SU-DHL-6 (cell line): ENCODE measurements at regions not wholly inside any gene's neighbourhood (a gene's known extent, or its start where the extent isn't known, plus 50 kb on each side); places are given as distances from the start of the nearest gene placed in this dataset.

Experiments used
- H2AFZ ChIP-seq: fragments of 200-600 bp; sonication (generic); 2 replicates; pipeline ENCODE4 v1.6.1; 2014; ENCODE audit warnings: low read depth, mild to moderate bottlenecking, moderate library complexity, mixed read lengths, antibody characterized with exemption, low read length; ENCODE audit not compliant: severe bottlenecking
- H3F3A ChIP-seq: fragments of 200-600 bp; shearing (Covaris generic); 2 replicates; pipeline ENCODE4 v1.6.0; 2016; ENCODE audit warnings: antibody characterized with exemption, mild to moderate bottlenecking; ENCODE audit not compliant: insufficient read depth
- H3K27ac ChIP-seq: fragments of 200-600 bp; sonication (generic); 2 replicates; pipeline ENCODE4 v1.5.1; 2016; ENCODE audit warnings: low read depth, mild to moderate bottlenecking, low read length, moderate library complexity, mixed read lengths
- H3K27me3 ChIP-seq: fragments of 200-600 bp; sonication (generic), shearing (Covaris generic); 2 replicates; pipeline ENCODE4 v1.6.0; 2014; ENCODE audit warnings: mild to moderate bottlenecking, low read length
- H3K36me3 ChIP-seq: fragments of 200-600 bp; sonication (generic); 2 replicates; pipeline ENCODE4 v1.6.1; 2014; ENCODE audit warnings: mild to moderate bottlenecking, low read length, mixed read lengths
- H3K4me2 ChIP-seq: fragments of 300-600, 200-600 bp; shearing (Covaris generic), sonication (generic); 2 replicates; pipeline ENCODE4 v1.6.0; 2014; ENCODE audit warnings: low read length, low read depth, mild to moderate bottlenecking; ENCODE audit not compliant: poor library complexity, severe bottlenecking
- H3K4me3 ChIP-seq: fragments of 200-600 bp; sonication (generic); 2 replicates; pipeline ENCODE4 v1.5.1; 2014; ENCODE audit warnings: antibody characterized with exemption, low read length, mild to moderate bottlenecking, mixed read lengths; ENCODE audit not compliant: insufficient read depth, poor library complexity, severe bottlenecking
- H3K79me2 ChIP-seq: fragments of 200-600 bp; sonication (generic); 2 replicates; pipeline ENCODE4 v1.6.1; 2014; ENCODE audit warnings: mild to moderate bottlenecking, low read length, moderate library complexity; ENCODE audit not compliant: insufficient read depth
- H3K9ac ChIP-seq: fragments of 200-600 bp; sonication (generic); 2 replicates; pipeline ENCODE4 v1.7.0; 2014; ENCODE audit warnings: mild to moderate bottlenecking, low read length
- H3K9me2 ChIP-seq: fragments of 200-600 bp; sonication (generic); replicated peaks from 2 replicates; pipeline ENCODE4 v1.6.1; 2014; ENCODE audit warnings: low read length; ENCODE audit not compliant: insufficient read depth
- H3K9me3 ChIP-seq: fragments of 200-600 bp; sonication (generic); 2 replicates; pipeline ENCODE4 v1.6.1; 2014; ENCODE audit warnings: low read length, mixed read lengths; ENCODE audit not compliant: insufficient read depth
- H4K20me1 ChIP-seq: fragments of 200-600 bp; sonication (generic); 2 replicates; pipeline ENCODE4 v1.6.1; 2014; ENCODE audit warnings: low read depth, mild to moderate bottlenecking, antibody characterized with exemption, low read length, moderate library complexity, mixed read lengths
- EZH2phosphoT487 ChIP-seq: fragments of 200-600 bp; sonication (generic), shearing (Covaris generic); conservative IDR thresholded peaks from 2 replicates; pipeline ENCODE4 v1.6.1; 2018; ENCODE audit warnings: mild to moderate bottlenecking, antibody characterized with exemption, low read length, moderate library complexity, mixed read lengths
- TF ChIP-seq, protein P1 (sequence below): fragments of 200-600 bp; sonication (generic); IDR thresholded peaks from one replicate; pipeline ENCODE4 v1.5.1; 2017; ENCODE audit warnings: antibody characterized with exemption, mild to moderate bottlenecking, low read length, moderate library complexity; ENCODE audit not compliant: insufficient read depth, poor library complexity, severe bottlenecking

DNA sequence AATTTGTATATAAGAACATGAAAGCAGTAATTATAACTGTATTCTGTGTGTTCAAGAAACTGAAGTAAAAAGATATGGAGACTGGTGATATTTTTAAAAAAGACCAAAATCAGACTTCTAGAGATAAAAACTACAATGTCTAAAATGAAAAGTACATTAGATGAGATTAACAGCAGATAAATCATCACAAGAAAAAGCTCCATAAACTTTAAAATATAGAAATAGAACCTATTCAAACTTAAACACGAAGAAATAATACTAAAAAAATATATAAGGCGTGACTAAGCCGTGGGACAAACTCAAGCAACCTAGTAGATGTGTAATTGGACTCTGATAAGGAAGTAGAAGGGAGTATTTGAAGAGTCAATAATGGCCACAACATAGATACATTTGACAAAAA is 189.1 kb upstream of the ZMIZ1 start:
- TF ChIP-seq EZH2phosphoT487 = no peak
- TF ChIP-seq, protein P1, sequence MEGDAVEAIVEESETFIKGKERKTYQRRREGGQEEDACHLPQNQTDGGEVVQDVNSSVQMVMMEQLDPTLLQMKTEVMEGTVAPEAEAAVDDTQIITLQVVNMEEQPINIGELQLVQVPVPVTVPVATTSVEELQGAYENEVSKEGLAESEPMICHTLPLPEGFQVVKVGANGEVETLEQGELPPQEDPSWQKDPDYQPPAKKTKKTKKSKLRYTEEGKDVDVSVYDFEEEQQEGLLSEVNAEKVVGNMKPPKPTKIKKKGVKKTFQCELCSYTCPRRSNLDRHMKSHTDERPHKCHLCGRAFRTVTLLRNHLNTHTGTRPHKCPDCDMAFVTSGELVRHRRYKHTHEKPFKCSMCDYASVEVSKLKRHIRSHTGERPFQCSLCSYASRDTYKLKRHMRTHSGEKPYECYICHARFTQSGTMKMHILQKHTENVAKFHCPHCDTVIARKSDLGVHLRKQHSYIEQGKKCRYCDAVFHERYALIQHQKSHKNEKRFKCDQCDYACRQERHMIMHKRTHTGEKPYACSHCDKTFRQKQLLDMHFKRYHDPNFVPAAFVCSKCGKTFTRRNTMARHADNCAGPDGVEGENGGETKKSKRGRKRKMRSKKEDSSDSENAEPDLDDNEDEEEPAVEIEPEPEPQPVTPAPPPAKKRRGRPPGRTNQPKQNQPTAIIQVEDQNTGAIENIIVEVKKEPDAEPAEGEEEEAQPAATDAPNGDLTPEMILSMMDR = no peak
- Histone ChIP-seq H4K20me1 (no peaks in the 10 kb centered on the region), H3F3A (no peaks in the 10 kb centered on the region), H3K4me2 (no peak overlapping the region), H3K27me3 (no peaks in the 10 kb centered on the region), H3K4me3 (no peak overlapping the region), H3K27ac (no peak overlapping the region), H3K36me3 (no peaks in the 10 kb centered on the region), H3K9me2 (no peaks in the 10 kb centered on the region), H3K79me2 (no peaks in the 10 kb centered on the region), H3K9me3 (no peaks in the 10 kb centered on the region), H3K9ac (no peak overlapping the region), H2AFZ (no peak overlapping the region)

DNA sequence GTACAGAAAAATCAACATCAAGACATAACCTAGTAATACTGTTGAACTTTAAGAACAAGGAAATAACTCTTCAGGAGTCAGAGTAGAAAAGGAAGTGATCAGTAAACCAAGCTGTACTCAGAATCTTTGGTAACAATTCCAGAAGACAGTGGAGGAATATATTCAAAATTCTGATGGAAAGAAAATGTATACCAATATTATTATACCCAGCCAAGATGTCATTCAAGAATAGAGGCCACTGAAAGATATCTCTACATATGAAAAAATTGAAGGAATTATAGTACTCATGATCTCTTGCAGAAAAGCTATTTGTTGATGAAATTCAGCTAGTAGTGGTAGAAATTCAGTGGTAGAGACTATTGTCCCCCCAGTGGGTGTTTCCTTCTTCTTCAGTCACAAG is 182.6 kb upstream of the ZMIZ1 start:
- H3K9me2 ChIP-seq = no peaks in the 10 kb centered on the region; the same call in 1 of the 2 replicates
- TF ChIP-seq, protein P1 = no peak
- no peaks in the 10 kb centered on the region for H4K20me1 ChIP-seq
- H3K27me3 ChIP-seq = no peaks in the 10 kb centered on the region
- no peak overlapping the region for H2AFZ ChIP-seq
- H3F3A ChIP-seq = no peaks in the 10 kb centered on the region
- H3K36me3 ChIP-seq = no peaks in the 10 kb centered on the region
- H3K27ac ChIP-seq = no peak overlapping the region
- no peak overlapping the region for H3K4me2 ChIP-seq
- H3K4me3 ChIP-seq = no peak overlapping the region
- H3K9me3 ChIP-seq = no peaks in the 10 kb centered on the region; the same call in 1 of the 2 replicates
- H3K79me2 ChIP-seq = no peaks in the 10 kb centered on the region
- H3K9ac ChIP-seq = no peak overlapping the region

DNA sequence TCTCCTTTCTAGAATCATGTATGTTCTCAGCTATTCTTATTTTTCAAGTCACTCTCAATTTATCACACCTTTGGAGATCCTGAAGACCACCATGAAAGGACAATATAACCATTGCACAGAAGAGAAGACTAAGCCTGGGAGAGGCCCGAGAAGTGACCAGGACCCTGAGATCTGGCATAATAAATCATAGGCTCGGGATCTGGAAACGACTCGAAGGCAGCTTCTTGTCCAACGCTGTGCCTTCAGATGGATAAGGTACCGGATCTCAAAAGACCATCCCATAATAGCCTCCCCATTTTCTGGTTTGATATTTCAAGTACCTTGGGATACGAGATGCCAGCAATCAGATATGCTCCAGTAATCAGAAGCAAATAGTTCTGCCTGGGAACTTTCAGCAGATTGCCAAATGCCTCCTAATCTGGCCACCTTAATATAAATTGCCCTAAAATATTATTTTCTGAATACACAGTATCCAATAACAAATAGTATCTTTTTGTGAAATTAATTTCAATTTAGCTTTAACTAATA is 179.2 kb upstream of the ZMIZ1 start:
- Histone ChIP-seq H3K9me3 (no peaks in the 10 kb centered on the region; the same call in 1 of the 2 replicates), H3K4me3 (no peak overlapping the region), H3K4me2 (no peak overlapping the region), H3K79me2 (no peaks in the 10 kb centered on the region), H3K9ac (no peak overlapping the region), H3K36me3 (no peaks in the 10 kb centered on the region), H3K27me3 (no peaks in the 10 kb centered on the region), H3K27ac (no peak overlapping the region), H3K9me2 (no peaks in the 10 kb centered on the region; the same call in 1 of the 2 replicates), H3F3A (no peaks in the 10 kb centered on the region), H2AFZ (no peak overlapping the region), H4K20me1 (no peaks in the 10 kb centered on the region)
- no peak for TF ChIP-seq EZH2phosphoT487
- TF ChIP-seq, protein P1 = no peak
